Esophagus muscularis mucosa (tissue), 4 donors: ENCODE measurements at regions not wholly inside any gene's neighbourhood (a gene's known extent, or its start where the extent isn't known, plus 50 kb on each side); places are given as distances from the start of the nearest gene placed in this dataset.

ENCODE experiments used
- DNase-seq: peaks from one replicate; pipeline ENCODE4 v3.0.0-alpha.2; 2017; ENCODE audit errors: extremely low spot score
- H3K27ac ChIP-seq, 4 donors: fragments of 200-600 bp; sonication (generic); replicated peaks in 1 of 4; 1 replicate in 3 of 4; 2 replicates in 1 of 4; pipeline ENCODE4 v1.5.1; 2016 to 2019; ENCODE audit warnings: mild to moderate bottlenecking in 1 of 4
- H3K27me3 ChIP-seq, 4 donors: fragments of 200-600 bp; sonication (generic); one replicate each; pipeline versions ENCODE4 v1.5.1 to v1.6.0; 2016 to 2019
- H3K36me3 ChIP-seq, 4 donors: fragments of 200-600 bp; sonication (generic); one replicate each; pipeline ENCODE4 v1.5.1; 2016 to 2019
- H3K4me1 ChIP-seq, 4 donors: fragments of 200-600 bp; sonication (generic); one replicate each; pipeline ENCODE4 v1.5.1; 2016 to 2019
- H3K4me3 ChIP-seq, 4 donors: fragments of 200-600 bp; sonication (generic); 1 replicate in 2 of 4; 2 replicates in 2 of 4; pipeline ENCODE4 v1.5.1; 2016 to 2019; ENCODE audit warnings: mild to moderate bottlenecking in 4 of 4, moderate library complexity in 1 of 4
- H3K9me3 ChIP-seq, 4 donors: fragments of 200-600 bp; sonication (generic); 1 replicate in 3 of 4; 2 replicates in 1 of 4; pipeline ENCODE4 v1.5.1; 2016 to 2019
- EP300 ChIP-seq: sonication (generic); formaldehyde crosslinking; IDR thresholded peaks from one replicate; pipeline ENCODE4 v1.6.1; 2017; ENCODE audit warnings: antibody characterized with exemption
- POLR2A ChIP-seq: fragments of 450-650 bp; IDR thresholded peaks from one replicate; pipeline ENCODE4 v1.6.1; 2017; ENCODE audit warnings: antibody characterized with exemption, moderate library complexity, mild to moderate bottlenecking, low read depth
- POLR2AphosphoS5 ChIP-seq, 2 donors: sonication (generic); formaldehyde crosslinking; IDR thresholded peaks; one replicate each; pipeline ENCODE4 v1.6.1; 2017; ENCODE audit warnings: antibody characterized with exemption in 2 of 2
- WGBS: methylation state at CpG from one replicate; pipeline ENCODE4 v1.1.5; 2018; 5-methylcytosine and 5-hydroxymethylcytosine counted together
- intact Hi-C: fragments of 100-400 bp; cut with DNase I; formaldehyde crosslinking; loops from one replicate; pipeline ENCODE4 v1.15.1; 2023
- TF ChIP-seq, protein P1 (sequence below), 3 experiments: fragments of 200-600 bp in 2 of 3; fragments of 450-650 bp in 1 of 3; sonication (generic) in 2 of 3; IDR thresholded peaks; one replicate each; pipeline ENCODE4 v1.5.1; 2017 to 2019; ENCODE audit warnings: antibody characterized with exemption in 3 of 3, mild to moderate bottlenecking in 2 of 3, moderate library complexity in 1 of 3

DNA sequence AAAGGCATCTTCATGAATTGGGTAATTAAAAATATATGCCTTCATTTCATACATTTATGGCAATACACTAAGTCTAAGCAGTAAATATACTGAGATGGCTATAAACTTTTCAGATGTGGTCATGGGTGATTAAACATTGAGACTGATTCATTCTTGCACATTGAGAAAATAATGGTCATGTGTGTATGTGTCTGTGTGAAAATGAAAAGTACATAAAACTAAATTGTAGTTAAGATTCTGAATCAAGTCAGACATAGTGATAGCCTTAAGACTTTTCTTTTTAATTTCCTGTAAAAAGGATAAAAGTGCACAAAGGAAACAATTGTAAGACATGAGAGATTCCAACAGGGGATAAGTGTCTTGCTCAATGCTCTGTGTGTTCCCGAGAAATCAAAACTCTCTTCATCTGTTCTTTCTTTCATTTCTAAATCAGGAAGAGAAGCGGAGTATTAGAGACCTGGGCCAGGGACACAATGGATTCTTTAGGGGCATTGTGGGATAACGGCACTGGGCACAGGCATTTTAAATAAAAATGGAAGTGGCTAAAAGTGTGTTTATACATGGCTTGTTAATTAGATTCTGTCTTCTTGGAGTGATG is 69.8 kb upstream of the AGR3 start:
- TF ChIP-seq POLR2AphosphoS5 (IDR thresholded peaks at IDR 0.05) (no peak), EP300 (no peak), POLR2A (no peak)
- TF ChIP-seq, protein P1, sequence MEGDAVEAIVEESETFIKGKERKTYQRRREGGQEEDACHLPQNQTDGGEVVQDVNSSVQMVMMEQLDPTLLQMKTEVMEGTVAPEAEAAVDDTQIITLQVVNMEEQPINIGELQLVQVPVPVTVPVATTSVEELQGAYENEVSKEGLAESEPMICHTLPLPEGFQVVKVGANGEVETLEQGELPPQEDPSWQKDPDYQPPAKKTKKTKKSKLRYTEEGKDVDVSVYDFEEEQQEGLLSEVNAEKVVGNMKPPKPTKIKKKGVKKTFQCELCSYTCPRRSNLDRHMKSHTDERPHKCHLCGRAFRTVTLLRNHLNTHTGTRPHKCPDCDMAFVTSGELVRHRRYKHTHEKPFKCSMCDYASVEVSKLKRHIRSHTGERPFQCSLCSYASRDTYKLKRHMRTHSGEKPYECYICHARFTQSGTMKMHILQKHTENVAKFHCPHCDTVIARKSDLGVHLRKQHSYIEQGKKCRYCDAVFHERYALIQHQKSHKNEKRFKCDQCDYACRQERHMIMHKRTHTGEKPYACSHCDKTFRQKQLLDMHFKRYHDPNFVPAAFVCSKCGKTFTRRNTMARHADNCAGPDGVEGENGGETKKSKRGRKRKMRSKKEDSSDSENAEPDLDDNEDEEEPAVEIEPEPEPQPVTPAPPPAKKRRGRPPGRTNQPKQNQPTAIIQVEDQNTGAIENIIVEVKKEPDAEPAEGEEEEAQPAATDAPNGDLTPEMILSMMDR (IDR thresholded peaks at IDR 0.05), result no peak

GRCh38 chr7:16954321-16954720 is 72.5 kb upstream of the AGR3 start:
- H3K4me3 ChIP-seq, result no peak overlapping the region
- H3K9me3 ChIP-seq, result no peaks in the 10 kb centered on the region
- H3K27me3 ChIP-seq, result no peaks in the 10 kb centered on the region
- 21% methylated on average over 3 of the region's 3 CpGs for WGBS
- peaks cover 6 to 10% (median 8%) of the 10 kb centered on the region in 4 donors for H3K4me1 ChIP-seq
- no peak for TF ChIP-seq EP300
- no peak for TF ChIP-seq POLR2A
- intact Hi-C loops, result no loop called here
- no peak overlapping the region for H3K27ac ChIP-seq
- DNase-seq, result no peak
- H3K36me3 ChIP-seq, result no peaks in the 10 kb centered on the region

More for the DNA sequence above, 69.8 kb upstream of the AGR3 start:
- Histone ChIP-seq H3K27me3 (no peaks in the 10 kb centered on the region), H3K36me3 (no peaks in the 10 kb centered on the region), H3K4me1 (peaks cover 6 to 10% (median 8%) of the 10 kb centered on the region in 4 donors), H3K4me3 (no peak overlapping the region), H3K9me3 (peaks cover 0 to 13% (median 10%) of the 10 kb centered on the region in 4 donors), H3K27ac (no peak overlapping the region)
- WGBS, result 81% methylated on average over 3 of the region's 3 CpGs
- no peak for DNase-seq
- intact Hi-C loops, result no loop called here

DNA sequence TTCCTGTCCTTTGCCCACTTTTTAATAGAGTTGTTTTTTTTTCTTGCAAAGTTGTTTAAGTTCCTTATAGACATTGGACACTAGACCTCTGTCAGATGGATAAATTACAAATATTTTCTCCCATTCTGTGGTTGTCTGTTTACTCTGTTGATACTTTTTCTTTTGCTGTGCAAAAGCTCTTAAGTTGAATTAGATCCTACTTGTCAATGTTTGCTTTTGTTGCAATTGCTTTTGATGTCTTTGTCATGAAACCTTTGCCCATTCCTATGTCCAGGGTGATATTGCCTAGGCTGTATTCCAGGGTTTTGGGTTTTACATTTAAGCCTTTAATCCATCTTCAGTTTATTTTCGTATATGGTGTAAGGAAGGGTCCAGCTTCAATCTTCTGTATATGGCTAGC is 76.9 kb upstream of the AGR3 start:
- H3K9me3 ChIP-seq, result no peaks in the 10 kb centered on the region
- DNase-seq, result no peak
- H3K27me3 ChIP-seq, result no peaks in the 10 kb centered on the region
- no peak for TF ChIP-seq POLR2AphosphoS5 (IDR thresholded peaks at IDR 0.05)
- TF ChIP-seq EP300, result no peak
- TF ChIP-seq, protein P1 (IDR thresholded peaks at IDR 0.05), result no peak
- no peak for TF ChIP-seq POLR2A
- H3K36me3 ChIP-seq, result no peaks in the 10 kb centered on the region
- peaks cover 6 to 9% (median 8%) of the 10 kb centered on the region in 4 donors for H3K4me1 ChIP-seq
- H3K4me3 ChIP-seq, result no peak overlapping the region
- intact Hi-C loops, result no loop called here
- no peak overlapping the region for H3K27ac ChIP-seq
- 92% methylated on average over 1 of the region's 1 CpG for WGBS

- H3K27me3 ChIP-seq, result no peaks in the 10 kb centered on the region
- H3K4me3 ChIP-seq, result no peak overlapping the region
- H3K36me3 ChIP-seq, result no peaks in the 10 kb centered on the region
- WGBS, result 81% methylated on average over 1 of the region's 1 CpG
- no peak for DNase-seq
- TF ChIP-seq POLR2A (no peak), POLR2AphosphoS5 (IDR thresholded peaks at IDR 0.05) (no peak), EP300 (no peak)
- TF ChIP-seq, protein P1 (IDR thresholded peaks at IDR 0.05), result no peak
- intact Hi-C loops, result no loop called here
- H3K27ac ChIP-seq, result no peak overlapping the region
- H3K4me1 ChIP-seq, result peaks cover 0 to 3% (median 0%) of the 10 kb centered on the region in 4 donors
- no peaks in the 10 kb centered on the region for H3K9me3 ChIP-seq
These were observed 78.7 kb upstream of the AGR3 start for GRCh38 chr7:16960337-16960965.

DNA sequence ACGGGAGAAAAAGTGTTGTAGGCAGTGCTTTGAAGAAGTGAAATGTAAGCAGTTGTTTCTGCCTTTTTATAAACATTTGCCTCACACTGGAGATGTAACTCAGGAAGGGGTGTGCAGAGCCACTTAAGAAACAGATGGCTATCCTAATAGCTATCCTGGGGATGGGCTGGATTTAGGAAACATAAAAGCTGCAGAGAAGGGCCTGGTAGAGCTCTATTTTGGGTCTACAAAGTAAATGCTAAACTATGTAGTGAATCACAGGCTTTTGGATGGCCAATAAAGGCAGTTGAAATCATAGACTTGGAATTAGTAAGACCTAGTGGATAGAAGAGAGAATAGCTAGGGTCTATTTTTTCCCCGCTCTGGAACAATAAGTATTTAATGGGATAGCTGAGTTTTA is 79.9 kb upstream of the AGR3 start:
- 52% methylated on average over 2 of the region's 2 CpGs for WGBS
- H3K27ac ChIP-seq, result no peak overlapping the region
- H3K4me1 ChIP-seq, result peaks cover 0 to 4% (median under 1%) of the 10 kb centered on the region in 4 donors
- intact Hi-C loops, result no loop called here
- H3K9me3 ChIP-seq, result no peaks in the 10 kb centered on the region
- no peak for DNase-seq
- TF ChIP-seq POLR2AphosphoS5 (IDR thresholded peaks at IDR 0.05) (no peak), EP300 (no peak), POLR2A (no peak)
- TF ChIP-seq, protein P1 (IDR thresholded peaks at IDR 0.05), result no peak
- H3K4me3 ChIP-seq, result no peak overlapping the region
- H3K36me3 ChIP-seq, result no peaks in the 10 kb centered on the region
- no peaks in the 10 kb centered on the region for H3K27me3 ChIP-seq
